AG10803 (cell line): ENCODE measurements at regions not wholly inside any gene's neighbourhood (a gene's known extent, or its start where the extent isn't known, plus 50 kb on each side); places are given as distances from the start of the nearest gene placed in this dataset.

Experiments
- DNase-seq: peaks from one replicate; pipeline ENCODE4 v3.0.0; 2010; ENCODE audit warnings: low read depth
- H3K4me3 ChIP-seq: 2 replicates; pipeline ENCODE4 v1.5.1; 2011; ENCODE audit warnings: mild to moderate bottlenecking, low read length, control low read depth
- CTCF ChIP-seq: conservative IDR thresholded peaks from 2 replicates; pipeline ENCODE4 v1.5.1; 2011; ENCODE audit warnings: mild to moderate bottlenecking, low read length, control low read depth, inconsistent platforms

GRCh38 chr16:74070237-74070636 lies 226.4 kb upstream of the PSMD7 start:
- no peak for DNase-seq
- TF ChIP-seq CTCF, result no peak
- H3K4me3 ChIP-seq, result no peak overlapping the region

GRCh38 chr16:74064120-74064735 lies 232.4 kb upstream of the PSMD7 start:
- no peak for DNase-seq
- no peak for TF ChIP-seq CTCF
- no peak overlapping the region for H3K4me3 ChIP-seq

GRCh38 chr16:74053826-74054225 lies 242.8 kb upstream of the PSMD7 start:
- no peak overlapping the region for H3K4me3 ChIP-seq
- TF ChIP-seq CTCF, result no peak
- no peak for DNase-seq

- no peak for TF ChIP-seq CTCF
- DNase-seq, result no peak
Measured at GRCh38 chr16:74053312-74053711, 243.3 kb upstream of the PSMD7 start.

GRCh38 chr16:74052016-74052415 lies 244.6 kb upstream of the PSMD7 start:
- DNase-seq, result no peak
- no peak for TF ChIP-seq CTCF
- no peak overlapping the region for H3K4me3 ChIP-seq

More at GRCh38 chr16:74053312-74053711, 243.3 kb upstream of the PSMD7 start:
- H3K4me3 ChIP-seq, result no peak overlapping the region

GRCh38 chr16:74049027-74049426 lies 247.6 kb upstream of the PSMD7 start:
- no peak for TF ChIP-seq CTCF
- H3K4me3 ChIP-seq, result no peak overlapping the region
- no peak for DNase-seq

- no peak for DNase-seq
- H3K4me3 ChIP-seq, result no peak overlapping the region
- no peak for TF ChIP-seq CTCF
Measured at GRCh38 chr16:74046524-74046923, 250.1 kb upstream of the PSMD7 start.
